ENCODE measurements at regions not wholly inside any gene's neighbourhood (a gene's known extent, or its start where the extent isn't known, plus 50 kb on each side); places are given as distances from the start of the nearest gene placed in this dataset.

DNA sequence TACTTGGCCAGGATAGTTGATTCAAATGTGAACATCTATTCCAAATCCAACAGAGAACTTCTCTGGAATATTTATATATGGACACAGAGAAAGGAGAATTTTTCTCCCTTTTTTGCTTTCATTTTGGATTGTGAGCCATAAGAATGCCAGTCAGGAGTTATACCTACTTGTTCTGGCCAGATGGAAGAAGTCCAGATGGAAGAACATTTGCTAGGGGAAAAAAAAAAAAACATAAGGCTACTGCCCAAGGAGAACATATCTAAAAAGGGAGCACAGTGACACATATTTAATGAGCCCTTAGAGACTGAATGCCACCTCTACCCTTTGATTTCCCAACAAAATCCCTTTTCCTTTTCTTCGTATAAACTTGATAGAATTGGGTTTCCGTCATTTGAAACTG lies 61.7 kb upstream of the PPP2R2B start:
- DNase-seq (ENCODE audit: low read depth in 2 of 2): no peak

DNA sequence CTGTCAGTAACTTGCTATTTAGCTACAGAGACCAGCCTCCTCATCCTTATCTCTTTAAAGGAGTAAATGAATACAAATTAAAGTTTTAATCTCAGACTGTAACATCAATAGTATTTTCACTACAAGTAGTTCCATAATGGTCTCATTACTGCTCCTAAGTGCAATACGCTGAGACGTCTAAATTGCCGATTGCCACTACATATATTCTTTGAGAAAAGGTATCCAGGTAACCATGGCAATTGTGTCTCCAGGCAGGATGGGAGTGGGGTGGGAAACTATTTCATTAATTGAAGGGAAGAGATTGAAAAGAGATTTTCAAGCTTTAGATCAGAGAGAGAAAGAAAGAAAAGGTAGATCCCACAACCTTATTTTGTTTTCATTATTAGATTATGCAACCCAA lies 65.5 kb upstream of the PPP2R2B start:
- no peak for DNase-seq (ENCODE audit: low read depth in 2 of 2)

DNA sequence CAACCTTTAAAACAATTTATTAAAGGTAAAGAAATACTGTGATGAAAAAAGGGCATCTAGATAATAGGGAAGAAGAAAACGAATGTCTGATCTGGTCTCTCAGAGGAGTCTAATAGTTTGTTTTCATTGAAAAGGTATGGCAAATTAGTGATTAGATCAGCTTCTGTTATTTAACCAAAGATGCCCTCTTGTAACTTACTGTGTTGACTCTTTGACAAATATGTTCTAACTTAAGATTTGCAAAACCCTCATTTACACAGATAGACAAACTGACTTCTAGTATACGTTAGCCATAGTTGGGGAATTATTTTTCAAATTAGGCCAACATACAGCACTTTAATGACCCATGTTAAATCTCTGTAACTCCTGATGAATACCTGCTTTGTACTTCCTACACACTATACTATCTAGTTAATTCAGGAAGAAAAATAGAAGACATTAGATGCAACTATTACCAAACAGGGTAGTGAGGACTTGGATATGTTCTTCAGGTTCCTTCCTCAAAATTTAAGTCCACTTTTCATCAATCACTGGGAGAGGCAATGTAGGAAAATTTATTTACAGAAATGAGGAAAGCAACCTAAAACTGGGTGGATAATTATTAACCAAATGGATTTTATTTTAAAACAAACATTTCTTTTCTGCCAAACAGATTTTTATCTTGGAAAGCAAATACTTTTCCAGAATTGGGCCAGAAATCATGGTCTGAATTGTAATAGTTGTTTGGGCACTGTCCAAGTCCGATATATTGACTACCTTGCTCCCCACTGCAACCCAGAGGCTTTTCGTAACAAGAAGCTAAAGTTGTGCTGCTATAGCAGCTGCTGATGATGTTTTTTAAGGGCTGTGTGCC lies 66.4 kb upstream of the PPP2R2B start:
- DNase-seq (ENCODE audit: low read depth in 2 of 2): no peak

DNA sequence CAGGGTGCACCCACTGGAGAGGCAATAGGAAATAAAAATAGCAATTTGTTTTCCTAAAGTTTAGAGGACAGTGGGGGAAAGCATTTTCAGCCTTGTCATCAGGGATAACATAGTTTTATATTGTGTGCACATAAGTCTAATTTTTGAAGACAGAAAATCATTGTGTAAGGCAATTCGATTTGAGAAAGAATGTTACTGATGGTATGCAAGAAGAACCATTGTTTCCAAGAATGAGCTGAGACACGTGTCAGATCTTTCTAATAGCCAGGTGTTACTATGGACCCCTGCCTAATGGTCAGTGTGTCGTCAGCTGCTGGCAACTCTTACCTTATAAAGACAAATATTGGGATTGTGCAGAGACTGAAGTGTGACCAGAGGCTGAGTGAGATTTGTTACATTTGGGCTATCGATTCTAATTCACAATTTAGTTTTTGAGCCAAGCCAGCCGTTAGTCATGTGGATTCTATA lies 67.1 kb upstream of the PPP2R2B start:
- DNase-seq (ENCODE audit: low read depth in 2 of 2): no peak

DNA sequence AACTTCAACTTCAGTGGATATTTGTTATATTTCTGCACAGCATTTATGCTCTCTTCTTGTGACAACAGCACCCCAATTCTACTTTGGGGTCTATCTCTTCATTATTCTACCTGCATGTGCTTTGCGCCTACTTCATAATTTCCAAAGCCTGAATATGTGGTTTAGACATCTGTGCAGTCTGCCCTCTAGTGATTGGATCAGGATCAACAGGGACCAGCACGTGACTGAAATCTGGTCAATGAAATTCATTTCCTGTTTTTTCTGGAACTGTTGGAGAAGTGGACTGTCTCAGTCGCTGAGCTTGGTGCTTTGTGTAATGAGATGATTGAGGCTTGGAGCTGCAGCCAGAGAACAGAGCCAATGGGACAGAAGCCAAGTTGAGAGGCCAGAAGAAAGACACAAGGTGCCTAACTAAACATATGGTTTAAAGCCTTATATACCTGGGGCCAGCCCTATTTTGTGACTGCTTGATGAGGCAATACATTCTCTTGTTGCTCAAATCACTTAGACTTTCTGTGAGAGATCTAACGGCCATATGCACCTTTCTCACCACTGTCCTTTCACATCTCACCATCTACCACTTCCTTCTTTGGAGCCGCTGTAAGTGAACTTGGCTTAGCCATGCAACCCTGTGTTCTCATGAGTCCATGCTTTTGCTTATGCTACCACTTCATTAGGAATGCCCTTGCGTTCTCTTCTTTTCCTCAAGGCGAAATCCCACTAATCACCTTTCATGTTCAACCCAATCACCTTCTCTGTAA lies 68.8 kb upstream of the PPP2R2B start:
- no peak for DNase-seq (ENCODE audit: low read depth in 2 of 2)

DNA sequence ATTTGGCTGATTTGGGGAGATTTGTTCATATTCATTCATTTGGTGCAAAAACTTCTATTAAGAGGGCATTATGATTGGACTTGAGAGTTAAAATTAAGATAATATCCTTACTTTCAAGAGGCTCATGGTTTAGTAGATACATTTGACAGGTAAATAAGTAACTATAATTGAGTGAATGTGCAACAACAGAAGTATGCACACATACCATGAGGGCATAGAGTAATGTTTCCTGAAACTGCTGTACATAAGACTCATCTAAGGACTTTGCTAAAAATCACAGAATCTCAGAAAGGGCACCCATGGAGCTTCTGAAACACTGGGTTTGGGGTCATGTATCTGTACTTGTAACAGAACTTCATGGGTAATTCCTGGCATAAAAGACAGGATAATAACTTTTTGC lies 70.1 kb upstream of the PPP2R2B start:
- DNase-seq (ENCODE audit: low read depth in 2 of 2): no peak

DNA sequence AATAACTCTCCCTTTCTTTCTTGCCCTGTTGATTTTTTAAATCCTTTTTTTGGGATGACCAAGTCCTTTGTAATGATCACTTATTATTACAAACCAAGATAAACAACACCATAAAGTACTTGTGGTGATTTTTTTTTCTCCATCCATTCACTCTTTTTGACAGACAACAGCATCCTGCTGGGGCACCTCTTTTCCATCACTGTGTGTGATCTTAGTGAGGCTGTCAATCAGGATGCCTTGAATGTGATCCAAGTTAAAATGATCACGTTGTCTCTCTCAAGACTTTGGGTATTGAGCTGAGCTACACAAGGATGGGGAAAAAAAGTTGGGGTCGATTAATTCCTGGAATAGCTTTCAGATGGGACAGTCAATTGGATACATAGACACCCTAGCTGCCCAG lies 73.6 kb upstream of the PPP2R2B start:
- DNase-seq (ENCODE audit: low read depth in 2 of 2): no peak

DNA sequence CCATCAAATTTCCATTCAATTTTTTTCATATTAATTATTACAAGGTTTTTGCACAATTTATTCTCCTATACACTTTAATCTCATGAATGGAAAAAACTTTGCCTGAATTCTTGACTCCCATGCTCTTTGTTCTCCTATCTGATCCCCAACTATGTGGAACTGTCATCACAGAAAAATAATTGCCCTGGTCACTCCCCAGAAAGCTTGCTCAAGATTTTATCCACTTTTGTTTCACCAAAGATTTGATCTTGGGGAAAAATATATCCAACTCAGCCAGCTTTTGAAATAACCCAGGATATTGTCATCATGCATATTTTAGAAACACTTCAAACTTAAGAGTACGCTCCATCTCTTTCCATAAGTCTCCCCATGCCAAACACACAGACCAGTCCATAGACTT lies 77.7 kb upstream of the PPP2R2B start:
- no peak for DNase-seq (ENCODE audit: low read depth in 2 of 2)

DNA sequence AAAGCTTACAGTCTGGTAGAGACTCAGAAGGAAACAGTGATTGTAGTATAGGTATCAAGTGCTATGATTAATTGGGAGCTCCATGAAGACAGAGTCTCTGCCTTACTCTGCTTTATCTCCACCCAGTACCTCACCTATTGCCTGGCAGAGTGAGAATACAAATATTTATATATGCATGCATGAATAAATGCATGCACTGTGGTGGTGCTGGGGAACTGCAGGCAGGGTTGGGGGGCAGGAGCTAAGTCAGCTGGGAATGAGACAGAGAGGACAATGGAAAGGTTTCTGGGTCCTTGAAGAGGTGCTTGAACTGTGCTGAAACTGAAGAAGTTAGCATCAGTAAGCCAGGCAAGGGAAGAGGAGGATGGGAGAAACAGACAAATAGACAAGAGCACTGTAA lies 80.8 kb upstream of the PPP2R2B start:
- DNase-seq (ENCODE audit: low read depth in 2 of 2): no peak

DNA sequence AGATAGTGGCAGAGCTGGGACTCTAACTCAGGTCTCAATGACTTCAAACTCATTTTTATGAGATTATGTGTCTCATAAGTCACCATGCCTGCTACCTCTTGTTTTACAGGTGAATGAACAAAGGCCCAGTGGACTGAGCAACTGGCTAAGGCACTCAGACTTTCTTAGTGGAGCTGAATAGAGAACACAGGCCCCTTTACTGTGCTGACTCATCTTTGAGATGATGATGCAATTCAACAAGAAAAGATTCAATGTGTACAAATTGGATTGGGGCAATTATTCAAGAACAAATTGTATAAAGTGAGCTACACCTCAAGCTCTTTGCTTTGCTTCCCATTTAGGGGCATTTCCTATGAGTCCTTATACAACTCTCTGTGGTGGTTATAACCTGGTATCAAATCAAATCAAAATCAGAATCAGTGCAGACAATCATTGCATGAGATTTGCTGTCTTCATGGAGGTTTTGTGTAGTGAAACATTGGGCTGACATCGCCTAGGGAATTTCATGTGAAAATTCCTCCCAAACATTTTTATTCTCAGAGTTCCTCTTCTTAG lies 84.3 kb upstream of the PPP2R2B start:
- DNase-seq (ENCODE audit: low read depth in 2 of 2): no peak

DNA sequence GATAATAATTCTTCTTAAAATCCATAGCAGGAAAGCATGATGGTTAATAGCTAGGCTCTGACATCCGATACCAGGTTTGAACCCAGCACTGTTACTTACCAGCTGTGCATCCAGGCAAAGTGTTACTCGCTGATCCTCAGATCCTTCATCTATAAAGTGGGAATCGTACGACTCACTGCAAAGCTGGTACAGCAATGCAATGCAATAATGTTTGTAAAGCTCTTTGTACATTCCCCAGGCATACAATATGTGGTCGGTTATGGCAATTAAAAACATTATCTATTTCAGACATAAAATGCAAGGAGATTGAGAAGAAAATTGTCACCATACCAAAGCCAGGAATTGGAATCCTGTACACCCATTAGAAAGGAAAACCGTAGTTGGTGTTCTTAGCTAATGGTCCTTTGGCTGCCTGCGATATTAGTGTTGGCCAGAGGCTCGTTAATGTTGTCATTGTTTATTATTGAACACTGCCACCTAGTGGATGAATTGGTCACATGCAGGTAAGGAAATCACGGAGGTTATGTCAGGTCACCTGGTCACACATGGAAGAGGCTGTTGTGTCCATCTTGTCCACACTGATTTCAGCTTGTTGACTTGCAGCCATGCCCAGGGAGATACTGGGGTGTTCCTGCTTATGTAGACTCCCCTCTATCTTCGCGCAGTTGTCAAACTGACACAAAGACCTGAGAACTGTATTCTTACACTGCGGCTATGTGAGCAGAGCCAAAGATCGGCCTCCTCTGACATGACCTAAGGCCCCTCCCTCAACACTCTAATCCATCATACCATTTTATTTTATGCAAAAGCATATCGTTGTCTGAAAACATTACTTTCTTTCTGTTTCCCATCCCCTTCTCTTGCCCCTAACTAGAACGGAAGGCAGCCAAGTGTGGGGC lies 87.5 kb upstream of the PPP2R2B start:
- DNase-seq (ENCODE audit: low read depth in 2 of 2): peak; percentile 6 to 12

DNA sequence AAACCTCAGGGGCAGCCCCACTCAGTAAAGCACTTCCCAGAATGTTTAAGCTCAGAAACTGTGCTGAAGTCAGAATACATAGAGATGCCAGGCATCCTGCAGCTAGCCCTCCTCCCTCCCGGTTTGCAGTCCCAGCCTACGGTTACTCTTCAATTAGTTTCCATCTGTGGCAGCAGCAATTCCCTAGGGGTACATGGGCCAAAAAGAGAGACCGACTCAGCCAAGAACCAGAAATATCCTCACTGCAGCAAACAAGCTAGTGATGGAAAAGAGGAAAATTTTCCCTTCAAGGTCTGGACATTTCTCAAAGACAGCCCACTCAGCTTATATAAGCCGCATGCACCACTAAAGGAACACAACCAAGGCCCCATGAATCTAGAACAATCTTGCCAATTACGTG lies 89.1 kb upstream of the PPP2R2B start:
- DNase-seq (ENCODE audit: low read depth in 2 of 2): no peak

DNA sequence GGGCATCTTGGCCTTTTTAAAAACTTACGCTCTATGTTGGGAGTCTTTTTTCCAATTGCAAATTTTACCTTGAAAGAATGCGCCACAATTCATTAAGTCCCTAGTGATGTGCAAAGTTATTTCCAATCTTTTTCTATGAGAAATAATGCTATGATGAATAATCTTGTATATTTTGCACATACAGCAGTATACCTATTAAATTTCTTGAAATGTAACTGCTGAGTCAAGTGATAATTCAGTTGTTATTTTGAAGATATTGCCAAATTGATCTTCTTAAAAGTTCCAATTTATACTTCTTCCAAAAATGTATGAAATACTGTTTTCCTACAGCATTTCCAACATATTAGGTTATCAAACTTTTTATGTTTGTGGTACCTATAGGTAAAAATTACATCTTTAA lies 92.8 kb upstream of the PPP2R2B start:
- DNase-seq (ENCODE audit: low read depth in 2 of 2): no peak

DNA sequence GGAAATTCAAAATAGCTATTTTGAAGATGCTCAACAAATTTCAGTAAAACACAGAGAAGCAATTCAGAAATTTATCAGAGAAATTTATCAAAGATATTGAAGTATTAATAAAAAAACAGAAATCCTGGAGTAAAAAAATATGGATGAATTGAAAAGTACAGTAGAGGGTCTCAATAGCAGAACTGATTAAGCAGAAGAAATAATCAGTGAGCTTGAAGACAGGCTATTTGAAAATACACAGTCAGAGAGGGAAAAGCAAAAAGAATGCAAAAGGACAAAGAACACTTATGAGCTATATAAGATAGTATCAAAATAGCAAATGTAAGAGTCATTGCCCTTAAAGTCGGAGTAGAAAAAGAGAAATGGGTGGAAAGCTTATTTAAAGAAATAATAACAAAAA lies 107.9 kb upstream of the PPP2R2B start:
- DNase-seq (ENCODE audit: low read depth in 2 of 2): no peak

DNA sequence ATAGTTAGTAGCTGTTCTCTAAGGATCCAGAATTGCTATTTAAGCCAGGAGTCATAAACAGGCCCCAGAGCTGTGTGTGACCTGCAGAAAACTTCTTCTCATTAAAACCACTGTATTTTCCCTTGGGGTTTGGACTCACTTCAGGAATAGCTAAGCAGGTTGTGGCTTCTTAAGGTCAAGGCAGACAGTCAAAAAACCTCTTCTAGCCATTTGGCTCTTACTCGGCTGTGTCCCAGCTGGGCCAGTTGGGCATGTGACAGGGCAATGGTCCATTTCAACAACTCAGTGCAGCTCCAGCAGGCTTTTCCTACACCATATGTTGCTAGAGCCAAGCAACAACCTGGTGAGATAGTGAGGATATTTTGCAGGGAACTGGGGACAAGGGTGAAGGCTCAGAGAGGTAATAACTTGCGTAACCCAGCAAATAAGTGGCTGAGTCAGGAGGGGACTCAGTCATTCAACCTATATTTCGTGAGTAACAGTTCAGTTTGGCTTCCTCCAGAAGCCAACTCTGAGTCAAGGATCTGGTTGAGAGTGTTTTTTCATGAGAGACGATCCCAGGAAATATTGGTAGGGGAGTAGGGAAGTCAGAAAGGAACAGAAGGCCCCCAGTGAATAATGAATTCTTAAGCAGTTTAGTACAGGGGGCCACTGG lies 115.4 kb upstream of the PPP2R2B start:
- no peak for DNase-seq (ENCODE audit: low read depth in 2 of 2)

DNA sequence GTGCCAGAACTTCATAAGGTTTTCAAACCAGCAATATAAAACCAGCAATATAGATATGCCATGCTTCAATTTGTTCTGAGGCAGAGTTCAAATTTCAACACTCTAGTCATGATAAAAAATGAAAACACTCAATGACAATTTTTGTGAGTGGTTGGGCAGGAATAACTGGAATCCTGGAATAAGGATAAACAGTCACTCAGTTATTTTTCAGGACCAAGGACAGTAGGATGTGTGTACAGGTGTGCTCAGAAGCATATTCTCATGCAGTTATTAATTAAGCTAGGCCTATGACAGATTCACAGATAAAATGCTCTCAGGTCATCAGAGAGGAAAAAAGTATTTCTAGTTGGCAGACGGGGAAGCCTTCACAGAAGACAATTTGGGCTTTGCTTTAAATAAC lies 117.3 kb upstream of the PPP2R2B start:
- no peak for DNase-seq (ENCODE audit: low read depth in 2 of 2)

DNA sequence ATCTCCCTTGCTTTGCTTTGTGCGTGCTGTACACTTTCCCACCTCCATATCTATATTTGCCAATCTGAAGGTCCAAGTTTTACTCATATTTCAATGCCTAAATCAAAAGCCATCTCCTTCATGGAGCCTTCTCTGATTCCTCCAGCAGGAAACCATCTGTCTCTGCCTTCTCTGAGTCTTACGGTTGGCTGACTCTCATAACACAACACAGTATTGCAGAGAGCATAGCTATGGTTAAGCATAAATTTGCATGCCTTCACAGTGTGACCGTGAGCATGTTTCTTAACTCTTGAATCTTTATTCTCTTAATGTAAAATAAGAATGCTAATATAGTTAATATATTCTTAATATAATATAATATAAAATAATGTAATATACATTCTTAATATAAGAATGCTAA lies 136.8 kb upstream of the PPP2R2B start:
- no peak for DNase-seq (ENCODE audit: low read depth in 2 of 2)

DNA sequence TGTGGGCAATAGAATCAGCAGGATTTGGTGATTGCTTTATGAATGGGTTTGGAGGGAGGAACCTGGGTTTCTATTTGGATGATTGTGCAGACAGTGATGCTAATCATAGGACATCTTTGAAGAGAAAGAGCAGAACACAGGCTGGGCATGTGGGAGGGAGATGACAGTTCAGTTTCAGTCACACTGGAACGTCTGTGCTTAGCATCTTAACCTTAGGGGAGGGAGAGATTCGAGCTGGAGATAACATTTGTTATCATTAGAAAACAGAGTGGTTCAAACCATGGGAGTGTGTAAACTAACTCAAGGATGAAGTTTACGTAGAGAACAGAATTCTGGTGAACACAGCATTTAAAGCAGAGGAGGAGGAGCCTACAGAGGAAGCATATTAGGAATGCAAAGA lies 138.6 kb upstream of the PPP2R2B start:
- DNase-seq (ENCODE audit: low read depth in 2 of 2): no peak

DNA sequence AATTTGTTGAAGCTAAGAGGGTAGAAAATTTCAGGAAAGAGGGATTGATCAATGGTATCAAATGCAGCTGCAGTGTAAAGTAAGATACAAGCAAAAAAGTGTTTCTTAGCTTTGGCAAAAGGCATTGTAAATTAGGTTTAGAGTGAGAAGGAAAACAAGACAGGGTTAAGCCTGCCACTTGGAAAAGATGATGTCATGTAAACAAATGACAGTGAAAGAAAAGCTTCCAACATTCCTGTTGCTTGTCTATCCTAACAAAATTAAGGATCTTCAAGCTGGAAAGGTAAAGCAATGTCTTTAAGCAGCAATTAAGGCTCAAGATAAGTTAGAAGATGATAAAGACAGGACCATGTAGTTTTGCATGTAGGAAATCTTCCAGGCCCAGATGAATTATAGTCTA lies 139.1 kb upstream of the PPP2R2B start:
- DNase-seq (ENCODE audit: low read depth in 2 of 2): no peak

DNA sequence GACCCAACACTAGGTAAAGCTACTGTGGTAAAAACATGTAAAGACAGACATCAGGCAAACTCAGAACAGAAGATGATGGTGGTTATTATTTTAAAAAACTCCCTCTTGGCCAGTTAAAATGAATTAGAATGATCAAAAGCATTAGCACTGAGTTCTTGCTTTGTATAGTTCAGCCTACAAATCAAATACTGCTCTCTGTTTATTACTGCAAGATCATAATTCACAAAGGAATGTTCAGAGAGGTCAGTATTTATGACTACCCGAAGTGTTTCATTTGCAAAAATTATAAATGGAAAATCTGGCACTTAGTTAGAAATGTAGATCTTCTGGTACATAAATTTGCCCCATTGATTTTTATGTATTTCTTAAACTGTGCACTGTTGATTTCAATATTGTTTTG lies 140.3 kb upstream of the PPP2R2B start:
- DNase-seq (ENCODE audit: low read depth in 2 of 2): no peak

DNA sequence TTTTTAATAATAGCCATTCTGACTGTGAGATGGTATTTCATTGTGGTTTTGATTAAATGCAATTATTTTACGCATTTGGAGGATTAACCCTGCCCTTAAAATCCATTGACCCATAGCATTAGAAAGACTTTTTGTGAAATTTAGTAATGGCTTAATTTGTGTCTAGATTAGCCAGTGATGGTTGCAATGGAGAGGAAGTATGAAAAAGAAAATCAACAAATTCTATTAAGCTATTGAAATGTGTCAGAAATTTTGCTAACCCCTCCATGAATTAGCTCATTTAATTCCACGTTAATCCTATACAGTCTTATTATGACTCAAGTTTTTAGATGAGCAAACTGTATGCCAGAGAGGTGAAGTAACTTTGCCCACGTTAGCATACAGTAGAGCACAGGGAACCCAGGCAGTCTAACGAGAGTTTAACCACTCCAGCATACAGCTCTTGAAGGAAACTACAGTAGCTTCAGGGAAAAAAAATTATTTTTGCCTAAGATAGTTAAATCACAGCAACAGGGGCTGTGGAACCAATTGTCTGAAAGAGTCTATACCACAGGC lies 158.2 kb upstream of the PPP2R2B start:
- DNase-seq (ENCODE audit: low read depth in 2 of 2): no peak
